Right forelimb (tissue), 1 donor: ENCODE measurements at regions not wholly inside any gene's neighbourhood (a gene's known extent, or its start where the extent isn't known, plus 50 kb on each side); places are given as distances from the start of the nearest gene placed in this dataset.

Experiments used
- DNase-seq: peaks from one replicate; pipeline ENCODE4 v3.0.0-alpha.2; 2018

DNA sequence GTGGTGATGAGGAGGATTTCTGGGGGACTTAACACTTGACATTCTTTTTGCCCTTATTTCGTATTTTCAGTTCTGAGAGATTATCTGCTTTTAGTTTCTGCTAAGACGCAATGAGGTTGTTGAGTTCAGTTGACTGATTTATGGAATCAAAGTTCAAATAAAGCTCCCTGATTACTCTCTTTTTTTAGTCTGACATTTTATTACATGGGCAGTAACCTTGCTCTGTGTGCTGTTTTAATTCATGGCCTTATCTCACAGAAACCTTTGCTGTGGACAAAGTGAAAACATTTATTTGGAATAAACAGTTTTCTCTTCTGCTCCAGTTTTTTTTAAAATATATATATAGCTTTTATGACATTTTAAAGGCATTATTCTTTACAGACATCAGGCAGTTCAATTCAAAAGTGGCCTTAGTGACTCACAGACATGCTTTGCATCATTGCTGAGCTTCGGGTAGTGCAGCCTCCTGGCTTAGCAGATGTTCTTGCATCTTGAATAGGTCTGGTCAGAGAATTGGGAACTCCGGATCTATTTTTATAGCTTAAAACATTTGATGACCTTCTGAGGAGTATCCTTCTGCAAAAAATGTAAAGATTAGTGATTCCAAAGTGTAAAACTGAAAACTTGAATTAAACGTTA lies 162.9 kb downstream of the FAM170A start:
- DNase-seq, result no peak

DNA sequence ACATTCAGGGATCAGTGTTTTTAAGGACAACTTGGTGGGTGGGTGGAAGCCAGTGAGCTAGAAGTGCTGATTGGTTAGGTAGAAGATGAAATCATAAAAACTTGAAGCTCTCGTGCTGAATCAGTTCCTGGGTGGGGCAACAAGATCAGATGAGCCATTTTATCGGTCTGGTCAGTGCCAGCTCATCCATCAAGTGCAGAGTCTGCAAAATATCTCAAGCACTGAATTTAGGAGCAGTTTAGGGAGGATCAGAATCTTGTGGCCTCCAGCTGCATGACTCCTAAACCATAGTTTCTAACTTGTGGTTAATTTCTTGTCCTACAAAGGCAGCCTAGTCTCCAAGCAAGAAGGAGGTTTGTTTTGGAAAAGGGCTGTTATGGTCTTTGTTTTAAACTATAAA lies 166.4 kb downstream of the FAM170A start:
- no peak for DNase-seq

DNA sequence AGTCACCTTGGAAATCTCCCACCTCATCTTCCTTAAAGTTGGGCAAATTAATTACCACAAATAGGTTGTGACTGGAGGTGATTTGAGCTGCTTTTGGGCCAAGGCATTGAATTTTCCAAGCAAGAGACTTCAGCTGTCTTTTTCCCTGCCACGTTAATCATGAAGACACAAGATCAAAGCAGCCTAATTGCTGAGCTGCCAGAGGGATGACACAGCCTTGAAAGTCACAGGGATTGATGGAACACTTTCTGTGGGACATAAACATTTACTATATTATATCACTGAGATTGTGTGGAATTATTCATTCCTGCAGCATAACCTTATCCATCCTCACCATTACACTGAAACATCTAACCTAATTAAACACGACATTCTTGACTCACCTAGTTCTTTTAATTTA lies 172.2 kb downstream of the FAM170A start:
- no peak for DNase-seq

DNA sequence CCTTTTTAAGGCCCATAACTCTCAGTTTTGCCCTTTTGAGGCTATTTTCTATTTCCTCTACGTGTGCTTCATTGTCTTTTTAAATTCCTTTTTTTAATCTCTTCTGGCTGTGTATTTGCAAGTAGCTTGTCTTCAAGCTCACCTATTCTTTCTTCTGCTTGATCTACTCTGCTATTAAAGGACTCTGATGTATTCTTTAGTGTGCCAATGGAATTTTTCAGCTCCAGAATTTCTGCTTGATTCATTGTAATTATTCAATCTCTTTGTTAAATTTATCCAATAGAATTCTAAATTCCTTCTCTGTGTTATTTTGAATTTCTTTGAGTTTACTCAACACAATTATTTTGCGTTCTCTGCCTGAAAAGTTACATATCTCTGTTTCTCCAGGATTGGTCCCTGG lies 178.7 kb downstream of the FAM170A start:
- DNase-seq, result no peak

DNA sequence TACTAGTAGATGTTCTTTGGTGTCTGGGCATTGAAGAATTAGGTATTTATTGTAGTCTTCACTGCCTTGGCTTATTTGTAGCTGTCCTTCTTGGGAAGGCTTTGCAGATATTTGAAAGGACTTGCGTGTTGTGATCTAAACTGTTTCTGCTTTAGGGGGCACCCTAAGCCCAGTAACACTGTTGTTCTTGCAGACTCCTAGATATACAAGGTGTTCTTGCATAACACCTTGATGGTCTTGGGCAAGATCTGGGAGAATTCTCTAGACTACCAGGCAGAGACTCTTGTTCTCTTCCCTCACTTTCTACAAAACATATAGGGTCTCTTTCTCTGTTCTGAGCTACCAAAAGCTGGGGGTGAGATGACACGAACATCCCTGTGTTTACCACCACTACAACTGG lies 179.1 kb downstream of the FAM170A start:
- no peak for DNase-seq

DNA sequence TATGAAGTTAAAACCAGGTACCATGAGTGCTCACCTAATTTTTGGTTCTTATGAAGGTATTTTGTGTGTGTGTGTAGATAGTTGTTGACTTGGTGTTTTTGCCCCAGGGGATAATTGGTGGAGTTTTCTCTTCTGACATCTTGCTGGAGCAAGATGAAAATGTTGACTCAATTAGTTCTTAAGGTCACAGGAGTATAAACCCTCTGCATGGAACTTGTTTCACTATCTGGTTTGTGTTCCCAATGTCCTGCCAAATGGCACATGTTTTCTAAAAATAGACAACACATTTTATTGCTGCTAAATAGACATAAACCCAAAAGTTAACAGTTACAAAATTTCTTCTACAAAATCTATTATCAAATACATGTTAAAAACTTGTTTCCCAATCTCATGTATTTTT lies 180.9 kb downstream of the FAM170A start:
- no peak for DNase-seq

DNA sequence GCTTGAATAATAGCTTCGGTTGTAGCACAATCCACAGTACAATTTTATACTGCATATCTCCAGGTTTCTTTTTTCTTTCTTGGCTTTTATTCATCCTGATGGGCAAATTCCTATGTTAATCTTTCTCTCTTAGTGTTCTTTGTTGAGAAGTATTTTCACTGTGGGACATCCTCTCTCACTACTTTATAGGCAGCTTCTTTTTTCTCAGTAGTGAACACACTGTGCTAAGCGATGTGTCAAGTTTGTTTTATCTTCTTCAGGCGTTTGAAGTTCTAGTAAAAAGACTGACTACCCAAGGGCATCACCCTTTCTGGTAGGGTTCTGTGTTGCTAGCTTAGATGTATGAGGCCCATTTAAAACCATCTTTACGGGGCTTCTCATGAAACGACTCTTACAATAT lies 182.1 kb downstream of the FAM170A start:
- no peak for DNase-seq

DNA sequence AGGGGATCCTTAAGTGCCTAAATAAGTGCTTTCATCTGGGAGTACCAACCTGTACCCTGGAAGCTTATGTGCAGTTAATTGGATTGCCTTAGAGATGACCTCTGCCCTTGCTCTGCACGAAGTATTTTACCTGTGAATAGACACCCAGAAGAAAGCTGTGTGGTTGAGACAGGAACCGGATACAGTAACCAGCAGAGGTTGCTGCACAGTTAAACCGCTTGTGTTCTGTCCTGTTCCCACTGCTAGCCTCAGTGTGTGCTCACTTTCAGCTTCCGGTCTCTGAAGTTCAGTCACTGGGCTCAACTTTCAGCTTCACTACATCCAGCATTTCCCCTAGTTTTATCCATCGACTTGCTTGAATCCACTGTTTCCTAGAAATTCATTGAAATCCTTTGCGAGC lies 185.3 kb downstream of the FAM170A start:
- DNase-seq, result no peak

DNA sequence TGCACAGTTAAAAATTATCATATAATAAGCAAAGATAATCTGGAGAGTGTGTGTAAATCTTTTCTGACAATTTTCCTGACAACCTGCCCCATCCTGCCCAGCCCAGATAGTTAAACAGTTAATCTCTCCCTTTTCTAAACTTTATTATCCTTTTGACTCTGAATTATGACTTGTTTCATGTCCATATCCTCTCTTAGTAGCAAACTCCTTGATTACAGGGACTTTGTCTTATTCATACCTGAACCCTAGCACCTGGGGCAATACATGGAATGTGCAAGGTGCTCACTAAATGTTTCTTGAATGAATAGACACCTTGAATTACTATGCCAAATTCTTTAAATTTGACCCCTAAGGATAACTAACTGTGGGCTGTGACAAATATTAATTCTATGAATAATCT lies 186.7 kb downstream of the FAM170A start:
- no peak for DNase-seq

DNA sequence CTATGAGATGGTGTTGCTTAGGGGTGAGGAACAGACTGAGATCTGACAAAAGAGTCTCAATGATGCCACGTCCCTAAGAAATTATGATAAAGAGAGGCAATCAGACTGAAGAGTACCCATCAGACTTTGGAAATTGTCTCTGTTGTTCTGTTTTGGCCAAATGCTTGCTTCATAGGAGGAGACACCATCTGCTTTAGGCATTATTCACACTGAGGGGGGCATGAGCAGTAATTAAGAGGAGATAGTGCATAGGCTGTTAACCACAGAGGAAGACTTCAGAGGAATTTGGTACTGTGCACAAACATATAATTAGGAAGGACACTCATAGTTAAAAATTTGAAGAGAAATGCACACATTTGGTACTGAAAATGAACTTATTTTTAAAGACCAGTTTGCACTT lies 190.7 kb downstream of the FAM170A start:
- no peak for DNase-seq

DNA sequence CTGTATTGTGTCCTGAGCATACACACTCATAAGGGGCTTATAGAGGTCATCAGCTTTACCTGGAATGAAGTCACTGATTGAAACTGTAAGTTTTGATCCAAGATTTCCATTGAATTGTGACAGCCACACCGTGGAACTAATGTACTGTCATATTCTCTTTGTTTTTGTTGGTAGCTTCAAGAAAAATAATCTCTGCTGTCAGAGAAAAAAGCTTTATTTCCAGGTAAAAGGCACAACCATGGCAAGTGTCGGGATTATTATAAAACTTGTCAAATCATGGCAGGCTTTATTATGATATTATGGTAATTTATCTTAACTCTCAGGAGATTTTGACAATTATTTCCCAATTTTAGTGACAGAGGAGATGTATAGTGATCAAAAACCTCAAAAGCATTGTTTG lies 191.2 kb downstream of the FAM170A start:
- no peak for DNase-seq

DNA sequence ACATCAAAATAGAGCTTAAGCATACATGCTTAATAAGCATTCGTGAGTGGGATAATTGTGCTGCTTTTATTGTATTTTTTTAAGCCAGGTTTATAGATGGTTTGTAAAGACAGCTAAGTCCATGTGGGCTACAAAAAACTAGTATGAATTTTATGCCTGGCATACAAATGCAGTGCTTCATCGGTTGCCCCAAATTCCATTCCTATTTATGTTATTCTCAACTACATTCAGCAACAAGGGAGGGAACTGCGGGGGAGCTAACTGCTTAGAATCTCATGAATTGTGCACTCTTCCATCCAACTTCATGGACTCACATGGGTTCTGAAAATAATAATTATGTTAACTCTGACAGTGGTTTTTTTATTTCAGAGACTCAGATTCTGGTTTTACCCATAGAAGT lies 199.2 kb downstream of the FAM170A start:
- DNase-seq, result no peak

DNA sequence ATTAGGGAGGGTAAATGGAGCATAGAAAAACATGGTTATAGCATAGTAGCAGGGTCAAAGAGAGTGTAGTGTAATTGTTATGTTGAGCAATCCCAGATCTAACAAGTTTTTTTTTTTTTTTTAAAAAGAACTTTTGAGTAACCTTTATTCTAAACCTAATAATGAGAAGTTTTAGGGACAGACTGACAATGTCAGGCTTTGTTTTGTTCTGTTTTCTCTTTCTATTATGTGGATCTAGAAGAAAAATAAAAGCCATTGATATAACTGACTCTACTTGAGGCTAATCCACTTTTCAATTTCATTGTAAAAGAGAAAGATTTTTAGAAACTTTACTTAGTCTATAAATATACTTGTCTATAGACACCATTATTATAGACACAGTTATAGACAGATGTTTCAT lies 200.0 kb downstream of the FAM170A start:
- no peak for DNase-seq

DNA sequence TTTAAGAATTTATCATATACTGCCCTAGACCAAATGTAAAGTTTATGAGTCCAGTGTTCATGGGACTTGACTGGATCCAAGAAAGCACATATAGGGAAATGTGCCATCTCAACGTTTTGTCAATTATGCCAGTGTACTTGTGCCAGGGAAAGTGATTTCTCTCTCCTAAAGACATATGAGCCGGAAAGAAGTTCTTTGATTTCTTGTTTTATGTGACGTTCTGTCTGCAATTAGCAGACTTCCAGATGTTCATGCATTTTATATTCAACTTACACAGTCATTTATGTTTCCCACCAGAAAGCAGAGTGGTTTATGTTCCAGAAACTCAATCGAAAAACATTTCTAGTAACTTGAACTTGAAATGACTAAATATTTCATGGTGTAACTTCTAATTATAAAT lies 203.8 kb downstream of the FAM170A start:
- no peak for DNase-seq

DNA sequence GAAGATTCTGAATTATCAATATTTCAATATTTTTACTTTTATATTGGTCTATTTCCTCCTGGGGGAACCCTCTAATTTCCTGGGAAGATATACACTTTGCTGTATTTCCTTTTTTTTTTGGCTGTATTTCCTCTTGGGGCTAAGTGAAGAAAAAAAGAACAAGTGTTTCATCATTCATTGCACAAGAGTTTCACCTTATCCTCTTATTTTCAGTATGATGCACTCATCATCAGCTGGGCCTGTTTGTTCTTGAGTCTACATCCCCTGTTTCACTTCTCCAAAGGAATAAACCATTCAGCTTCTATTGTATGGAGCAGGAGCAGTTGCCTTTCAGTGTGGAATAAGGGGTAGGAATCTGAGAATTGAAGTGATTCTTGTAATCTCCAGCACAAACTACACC lies 210.8 kb downstream of the FAM170A start:
- no peak for DNase-seq

DNA sequence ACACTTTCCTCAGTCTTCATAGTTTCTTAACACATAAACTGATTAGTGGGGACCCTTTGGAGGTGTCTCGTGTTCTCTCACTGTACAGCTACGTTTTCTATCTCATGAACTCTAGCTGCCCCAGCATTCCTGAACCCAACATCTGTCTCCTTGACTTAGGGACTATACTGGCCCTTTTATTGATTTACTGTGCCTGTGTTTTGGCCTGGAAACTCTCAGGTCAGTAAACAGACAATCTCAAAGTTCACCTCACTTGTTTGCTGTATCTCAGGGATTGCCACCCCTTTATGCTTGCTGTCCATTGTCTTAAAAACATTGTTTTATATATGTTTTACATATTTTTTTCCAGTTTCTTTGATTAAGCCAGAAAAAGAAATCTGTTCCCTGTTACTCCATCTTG lies 222.8 kb downstream of the FAM170A start:
- DNase-seq, result no peak

DNA sequence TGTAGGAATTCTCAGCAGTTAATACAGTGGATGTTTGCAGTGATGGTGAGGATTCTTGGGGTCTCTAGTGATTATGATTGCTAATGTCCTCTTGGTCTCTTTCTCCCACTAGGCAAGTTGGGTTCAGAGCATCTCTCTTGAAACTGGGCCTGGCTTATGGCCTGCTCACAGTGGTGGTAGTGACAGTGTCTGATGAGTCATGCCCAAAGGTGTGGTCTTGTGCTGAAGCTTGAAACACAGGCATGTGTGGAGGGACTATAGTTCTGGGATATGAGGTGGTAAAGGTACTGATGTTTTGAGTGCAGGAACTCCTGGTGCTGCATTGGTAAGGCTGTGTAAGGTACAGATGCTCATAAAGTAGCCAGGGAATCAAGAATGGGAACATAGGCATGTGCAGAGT lies 231.1 kb downstream of the FAM170A start:
- no peak for DNase-seq

DNA sequence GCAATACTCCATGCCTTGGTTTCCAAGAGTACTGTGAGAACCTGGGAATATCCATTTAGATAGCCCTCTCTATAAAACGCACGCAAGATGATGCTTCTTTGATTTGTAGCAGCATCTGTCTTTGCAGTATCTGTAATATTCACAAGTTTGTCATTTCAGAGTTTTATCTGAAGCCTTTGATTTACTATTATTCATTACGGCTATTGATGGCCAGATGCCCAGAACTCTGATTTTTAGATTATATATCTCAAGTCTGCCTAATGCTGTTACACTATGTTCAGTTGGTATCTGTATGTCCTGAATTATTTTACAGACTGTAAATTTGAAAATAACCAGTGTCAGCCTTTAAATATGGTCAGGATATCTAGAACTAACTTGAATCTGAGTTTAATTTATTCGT lies 233.3 kb downstream of the FAM170A start:
- DNase-seq, result no peak

DNA sequence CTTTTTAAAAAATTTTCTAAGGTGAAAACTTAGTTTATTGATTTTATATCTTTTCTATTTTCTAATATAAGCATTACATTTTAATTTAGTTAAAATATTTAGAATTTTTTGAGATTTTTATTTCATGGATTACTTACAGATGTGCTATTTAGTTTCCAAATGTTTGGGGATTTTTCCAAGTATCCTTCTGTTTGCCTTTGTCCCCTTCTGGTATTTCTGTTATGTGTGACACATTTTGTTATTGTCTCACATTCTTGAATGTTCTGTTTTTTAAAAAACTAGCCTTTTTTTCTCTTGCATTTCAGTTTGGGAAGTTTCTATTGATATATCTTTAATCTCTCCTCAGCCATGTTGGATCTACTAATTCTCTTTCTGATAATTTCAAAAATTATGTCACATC lies 234.9 kb downstream of the FAM170A start:
- no peak for DNase-seq

DNA sequence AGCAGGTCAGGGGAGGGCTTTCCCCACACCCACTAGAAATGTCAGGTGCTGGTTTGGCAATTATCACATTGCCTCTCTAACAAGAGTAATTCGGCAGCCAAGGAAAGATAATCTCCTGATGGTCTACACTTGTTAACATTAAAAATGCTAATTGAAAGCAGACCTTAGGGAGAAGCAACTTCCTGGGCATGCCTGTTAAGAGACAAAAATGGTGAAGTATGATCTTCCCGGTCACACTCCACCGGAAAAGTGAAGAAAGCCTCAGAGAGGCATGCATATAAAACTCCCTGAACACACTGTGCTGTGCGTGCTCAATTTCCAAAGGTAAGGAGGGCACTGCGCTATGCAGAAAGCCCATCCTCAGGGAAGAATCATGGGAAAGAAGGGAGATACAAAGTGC lies 244.3 kb downstream of the FAM170A start:
- no peak for DNase-seq

DNA sequence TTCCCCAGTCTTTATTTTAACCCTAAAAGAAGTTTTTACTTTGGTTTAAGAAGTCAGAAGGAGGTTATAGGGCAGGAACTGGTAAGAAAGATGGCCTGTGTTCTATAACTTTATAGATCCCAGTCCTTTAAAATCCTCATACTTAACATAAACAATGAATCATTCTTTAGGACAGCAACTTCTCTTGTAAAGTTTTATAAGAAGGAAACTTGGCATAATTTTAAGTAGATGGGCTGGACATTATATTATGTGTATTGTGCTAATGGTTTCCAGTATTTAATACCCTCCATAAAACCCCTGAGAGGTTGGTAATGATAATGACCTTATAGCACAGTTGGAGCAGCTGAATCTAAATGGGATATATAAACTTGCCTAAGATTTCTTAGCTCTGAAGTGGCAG lies 247.2 kb downstream of the FAM170A start:
- no peak for DNase-seq

DNA sequence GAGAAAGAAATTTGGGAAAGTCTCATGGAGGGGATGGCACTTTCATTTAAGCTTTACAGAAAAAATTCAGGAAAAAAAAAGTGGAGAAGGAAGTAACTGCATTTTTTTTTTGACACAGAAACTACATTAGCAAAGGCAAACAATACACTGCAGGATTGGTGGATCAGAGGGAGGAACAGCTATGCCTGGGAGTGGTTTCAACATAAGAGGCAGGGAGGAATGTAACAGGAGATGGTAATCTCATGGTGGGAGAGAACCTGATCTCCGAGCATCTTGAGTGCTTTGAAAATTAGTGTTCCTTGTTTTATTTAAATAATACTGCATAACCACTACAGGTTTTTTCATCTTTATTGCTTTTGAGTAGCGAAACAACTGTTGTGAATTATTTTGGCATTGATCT lies 249.4 kb downstream of the FAM170A start:
- no peak for DNase-seq

DNA sequence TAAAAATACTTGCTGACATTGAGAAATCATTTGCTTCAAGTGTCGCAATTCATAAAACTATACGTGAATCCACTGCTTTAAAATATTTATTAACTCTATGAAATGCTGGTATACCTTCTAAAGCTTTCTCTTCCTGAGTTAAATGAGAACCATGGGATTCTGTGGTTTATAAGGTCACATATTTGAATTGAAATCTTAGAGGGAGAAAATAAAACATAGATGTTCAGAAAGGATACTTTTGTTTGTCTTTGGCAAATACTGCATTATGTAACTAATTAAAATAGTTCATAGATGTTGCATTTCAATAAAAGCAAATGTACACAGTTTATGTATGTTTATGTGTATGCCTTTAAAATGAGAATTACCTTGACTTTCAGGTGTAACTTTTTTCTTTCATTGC lies 250.1 kb downstream of the FAM170A start:
- no peak for DNase-seq

DNA sequence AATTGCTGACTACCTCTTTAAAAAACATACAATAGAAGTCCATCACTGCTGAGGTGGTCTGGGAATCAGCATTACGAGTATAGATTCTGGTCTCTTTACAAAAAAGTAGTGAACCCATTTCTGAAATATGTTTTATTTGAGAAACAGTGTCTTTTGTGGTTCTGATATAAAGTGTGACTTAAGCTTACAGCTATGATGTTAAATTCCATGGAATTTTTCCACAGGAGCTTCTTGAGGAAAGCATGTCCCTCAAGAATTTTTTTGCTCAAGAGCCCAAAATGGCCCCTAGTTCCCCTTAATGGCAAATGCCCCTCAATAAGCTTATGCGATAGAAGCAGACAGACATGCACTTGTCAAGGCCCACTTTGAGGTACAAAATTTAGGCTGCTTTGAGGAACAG lies 265.7 kb downstream of the FAM170A start:
- no peak for DNase-seq

DNA sequence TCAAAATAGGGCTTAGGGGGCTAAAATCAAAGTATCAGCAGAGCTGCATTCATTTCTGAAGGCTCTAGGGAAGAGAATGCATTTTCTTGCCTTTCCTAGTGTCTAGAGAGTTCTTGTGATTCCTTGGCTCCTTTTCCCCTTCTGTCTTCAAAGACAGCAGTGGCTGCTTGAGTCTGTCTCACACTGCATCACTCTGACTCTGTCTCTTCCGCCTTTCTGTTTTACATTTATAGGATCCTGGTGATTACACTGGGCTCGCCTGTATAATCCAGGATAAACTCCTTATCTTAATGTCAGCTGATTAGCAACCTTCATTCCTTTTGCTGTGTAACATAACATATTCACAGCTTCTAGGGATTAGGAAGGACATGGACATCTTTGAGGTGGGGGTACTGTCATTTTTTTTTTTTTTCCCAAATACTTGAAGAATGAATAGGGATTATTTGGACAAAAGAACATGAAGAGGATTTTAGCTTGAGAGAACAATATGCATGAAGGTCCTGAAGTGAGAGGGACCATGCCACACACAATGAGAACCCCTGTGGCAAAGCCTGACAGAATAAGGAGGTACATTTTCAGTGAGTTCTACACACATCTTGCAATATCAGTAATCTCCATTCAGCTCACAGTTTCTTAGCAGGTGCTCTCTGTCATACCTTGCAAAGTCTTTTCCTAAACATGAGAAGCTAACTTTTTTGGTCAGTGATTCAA lies 267.6 kb downstream of the FAM170A start:
- no peak for DNase-seq
